ENCODE measurements at regions not wholly inside any gene's neighbourhood (a gene's known extent, or its start where the extent isn't known, plus 50 kb on each side); places are given as distances from the start of the nearest gene placed in this dataset.

DNA sequence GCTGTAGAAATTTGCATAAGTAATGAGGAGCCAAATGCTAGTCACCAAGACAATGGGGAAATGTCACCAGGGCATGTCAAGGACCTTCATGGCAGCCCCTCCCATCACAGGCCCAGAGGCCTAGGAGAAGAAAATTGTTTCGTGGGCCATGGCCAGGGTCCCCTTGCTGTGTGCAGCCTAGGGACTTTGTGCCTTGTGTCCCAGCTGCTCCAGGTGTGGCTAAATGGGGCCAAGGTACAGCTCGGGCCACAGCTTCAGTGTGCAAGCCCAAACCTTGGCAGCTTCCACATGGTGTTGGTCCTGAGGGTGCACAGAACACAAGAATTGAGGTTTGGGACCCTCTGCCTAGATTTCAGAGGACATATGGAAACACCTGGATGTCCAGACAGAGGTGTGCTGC, 208.8 kb upstream of the TBC1D5 start:
- TF ChIP-seq, protein P1, sequence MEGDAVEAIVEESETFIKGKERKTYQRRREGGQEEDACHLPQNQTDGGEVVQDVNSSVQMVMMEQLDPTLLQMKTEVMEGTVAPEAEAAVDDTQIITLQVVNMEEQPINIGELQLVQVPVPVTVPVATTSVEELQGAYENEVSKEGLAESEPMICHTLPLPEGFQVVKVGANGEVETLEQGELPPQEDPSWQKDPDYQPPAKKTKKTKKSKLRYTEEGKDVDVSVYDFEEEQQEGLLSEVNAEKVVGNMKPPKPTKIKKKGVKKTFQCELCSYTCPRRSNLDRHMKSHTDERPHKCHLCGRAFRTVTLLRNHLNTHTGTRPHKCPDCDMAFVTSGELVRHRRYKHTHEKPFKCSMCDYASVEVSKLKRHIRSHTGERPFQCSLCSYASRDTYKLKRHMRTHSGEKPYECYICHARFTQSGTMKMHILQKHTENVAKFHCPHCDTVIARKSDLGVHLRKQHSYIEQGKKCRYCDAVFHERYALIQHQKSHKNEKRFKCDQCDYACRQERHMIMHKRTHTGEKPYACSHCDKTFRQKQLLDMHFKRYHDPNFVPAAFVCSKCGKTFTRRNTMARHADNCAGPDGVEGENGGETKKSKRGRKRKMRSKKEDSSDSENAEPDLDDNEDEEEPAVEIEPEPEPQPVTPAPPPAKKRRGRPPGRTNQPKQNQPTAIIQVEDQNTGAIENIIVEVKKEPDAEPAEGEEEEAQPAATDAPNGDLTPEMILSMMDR (IDR thresholded peaks at IDR 0.05): no peak
- TF ChIP-seq EP300 (IDR thresholded peaks at IDR 0.05): no peak
